ENCODE measurements at regions not wholly inside any gene's neighbourhood (a gene's known extent, or its start where the extent isn't known, plus 50 kb on each side); places are given as distances from the start of the nearest gene placed in this dataset.
A peak's percentile ranks its signal among the peaks of the same experiment; 100 is the strongest.
"Not testable (repeated sequence)": the region's sequence is repeated elsewhere in the genome, so short reads cannot be mapped to it uniquely, and the experiment has no call there.

DNA sequence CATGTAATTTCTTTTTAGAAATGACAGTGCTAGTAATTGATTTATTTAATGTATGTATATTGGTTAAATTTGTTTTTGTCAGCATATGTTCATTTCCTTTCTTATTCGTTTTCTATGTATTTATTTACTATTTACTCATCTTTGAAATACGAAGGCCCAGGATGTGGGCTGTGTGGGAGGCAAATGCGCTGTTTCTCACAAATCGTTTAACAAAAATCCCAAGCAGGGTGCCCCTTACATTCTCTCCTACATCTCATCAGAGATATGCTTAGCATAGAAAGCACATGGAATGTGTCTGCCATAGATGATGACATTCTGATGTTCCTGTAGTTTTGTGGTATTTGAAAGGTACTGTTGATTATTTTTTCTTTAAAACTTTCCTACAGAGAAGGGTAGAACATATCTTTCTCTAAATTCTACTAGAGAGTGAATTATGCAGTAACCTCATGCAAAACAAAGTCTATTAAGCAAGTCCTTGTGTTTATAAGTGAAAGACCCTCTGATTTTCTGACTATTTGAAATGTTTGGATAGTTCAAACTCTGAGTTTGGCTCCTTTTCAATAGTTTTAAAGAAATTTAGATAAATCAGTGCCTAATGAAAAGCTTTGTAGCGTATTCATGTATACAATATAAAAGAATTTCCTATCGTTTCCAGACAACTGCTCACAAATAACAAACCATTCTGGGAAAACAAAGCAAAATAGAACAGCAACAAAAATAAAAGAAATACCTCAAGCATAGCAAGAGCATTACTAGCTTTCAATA lies 111.1 kb upstream of the VGLL3 start:
- no peak for DNase-seq

DNA sequence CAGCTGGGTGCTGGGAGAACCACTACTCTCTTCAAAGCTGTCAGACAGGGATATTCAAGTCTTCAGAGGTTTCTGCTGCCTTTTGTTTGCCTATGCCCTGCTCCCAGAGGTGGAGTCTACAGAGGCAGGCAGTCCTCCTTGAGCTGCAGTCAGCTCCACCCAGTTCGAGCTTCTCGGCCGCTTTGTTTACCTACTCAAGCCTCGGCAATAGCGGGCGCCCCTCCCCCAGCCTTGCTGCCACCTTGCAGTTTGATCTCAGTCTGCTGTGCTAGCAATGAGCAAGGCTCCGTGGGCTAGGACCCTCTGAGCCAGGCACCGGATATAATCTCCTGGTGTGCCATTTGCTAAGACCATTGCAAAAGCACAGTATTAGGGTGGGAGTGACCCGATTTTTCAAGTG lies 106.8 kb upstream of the VGLL3 start:
- DNase-seq, result not testable (repeated sequence)

- DNase-seq, result no peak
Observed at GRCh38 chr3:87090631-87091030, 99.7 kb upstream of the VGLL3 start.

- DNase-seq, result no peak
Observed at GRCh38 chr3:87088993-87089841, 98.3 kb upstream of the VGLL3 start.

DNA sequence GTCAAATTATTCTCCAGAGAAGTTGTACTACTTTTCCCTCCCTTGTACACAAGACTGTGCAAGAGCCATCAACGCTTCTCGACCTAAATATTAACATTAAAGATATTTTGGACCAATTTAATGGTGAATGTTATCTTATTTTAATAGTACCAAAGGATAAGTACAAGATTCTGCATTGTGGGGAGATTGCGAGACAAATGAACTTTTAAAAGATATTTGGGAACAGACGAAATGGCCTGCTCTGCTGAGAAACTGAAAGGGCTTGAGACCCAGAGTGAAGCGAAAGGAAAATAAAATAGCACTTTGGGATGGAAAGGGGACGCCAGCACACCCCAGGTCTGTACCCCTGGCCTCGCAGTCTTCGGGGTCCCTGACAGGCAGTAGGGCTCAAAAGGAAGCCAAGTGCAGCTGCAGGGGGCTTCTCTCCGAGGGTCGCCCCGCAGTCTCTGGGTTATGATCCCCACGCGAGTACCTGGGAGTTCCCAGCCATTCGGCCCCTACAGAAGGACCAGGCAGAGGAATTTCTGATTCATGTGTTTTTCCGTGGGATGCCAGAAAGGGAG lies 97.6 kb upstream of the VGLL3 start:
- no peak for DNase-seq

GRCh38 chr3:87084868-87085267 lies 93.9 kb upstream of the VGLL3 start:
- no peak for DNase-seq

- no peak for DNase-seq
Observed at GRCh38 chr3:87082796-87083440, 92.0 kb upstream of the VGLL3 start.

DNA sequence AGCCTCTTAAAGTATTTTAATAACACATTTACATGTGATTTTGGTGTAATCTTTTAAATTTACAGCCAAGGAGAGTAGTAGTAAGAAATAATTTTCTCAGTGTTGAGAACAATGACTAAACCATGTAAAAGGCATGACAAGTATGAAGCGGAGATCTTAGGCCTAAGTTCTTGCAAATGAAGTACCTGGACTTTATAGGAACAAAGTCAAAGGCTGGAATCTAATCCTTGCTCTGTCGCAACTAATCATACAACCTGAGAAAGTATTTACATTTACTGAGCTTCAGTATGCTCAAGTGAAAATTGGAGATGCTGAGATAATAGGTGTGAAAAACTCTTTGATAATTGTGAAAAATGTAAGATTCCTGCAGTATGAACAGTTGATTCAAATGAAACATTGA lies 86.4 kb upstream of the VGLL3 start:
- DNase-seq, result no peak

DNA sequence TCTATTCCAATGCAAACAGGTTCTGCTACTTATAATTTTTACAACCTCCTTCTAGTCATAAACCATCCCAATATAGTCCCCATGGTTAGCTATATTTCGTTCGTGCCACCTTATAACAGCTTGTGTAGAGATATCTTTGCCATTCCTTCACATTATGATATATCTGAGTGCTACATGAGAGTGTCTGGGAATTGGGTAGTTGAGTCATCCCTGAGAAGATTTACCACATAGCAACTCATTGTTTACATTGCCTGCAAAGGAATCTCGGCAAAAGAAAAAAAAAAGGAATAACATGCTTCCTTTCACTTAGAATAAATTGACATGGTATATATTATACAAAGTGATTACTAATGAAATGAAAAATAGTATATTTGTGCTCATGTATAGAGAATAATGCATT lies 86.0 kb upstream of the VGLL3 start:
- DNase-seq, result no peak

- no peak for DNase-seq
Observed at GRCh38 chr3:87073496-87074145, 82.7 kb upstream of the VGLL3 start.

DNA sequence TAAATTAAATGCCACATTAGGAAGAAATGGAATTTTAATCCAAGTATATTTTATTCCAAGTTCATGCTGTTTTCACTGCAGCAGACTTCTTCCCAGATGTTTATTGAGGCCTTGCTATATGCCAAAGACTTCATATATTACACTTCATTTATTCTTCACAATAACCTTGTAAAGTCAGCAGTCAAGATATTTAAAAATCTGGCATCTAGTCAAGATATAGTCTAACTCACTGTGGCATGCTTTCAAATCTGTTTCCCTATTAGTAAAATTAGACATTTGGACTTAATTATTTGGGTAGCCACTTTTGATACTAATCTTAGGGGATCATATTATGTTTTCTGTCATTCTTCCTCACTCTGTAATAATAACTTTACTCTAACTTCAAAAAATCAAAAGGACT lies 81.5 kb upstream of the VGLL3 start:
- peak; percentile 13 for DNase-seq

GRCh38 chr3:87069971-87070370 lies 79.0 kb upstream of the VGLL3 start:
- DNase-seq, result no peak

DNA sequence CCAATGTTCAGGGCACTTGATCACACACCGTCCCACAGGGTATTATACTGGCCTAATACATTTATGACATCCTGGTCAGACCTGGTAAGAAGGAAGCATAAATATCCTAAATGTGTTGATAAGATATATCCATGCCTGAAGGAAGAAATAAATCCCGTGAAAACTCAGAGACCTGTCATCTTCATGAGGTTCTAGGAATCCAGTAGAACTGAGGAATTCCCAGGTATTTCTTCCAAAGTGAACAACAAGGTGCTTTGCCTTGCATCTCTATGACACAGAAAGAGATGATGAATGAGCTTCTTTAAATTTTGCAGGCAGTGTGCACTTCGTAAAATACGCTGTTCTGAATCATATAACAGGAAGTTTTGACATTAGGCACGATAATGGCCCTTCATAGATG lies 78.1 kb upstream of the VGLL3 start:
- no peak for DNase-seq

GRCh38 chr3:87062685-87063084 lies 71.7 kb upstream of the VGLL3 start:
- DNase-seq, result no peak

- no peak for DNase-seq
Observed at GRCh38 chr3:87057474-87057873, 66.5 kb upstream of the VGLL3 start.

- no peak for DNase-seq
Observed at GRCh38 chr3:87053553-87053952, 62.6 kb upstream of the VGLL3 start.

DNA sequence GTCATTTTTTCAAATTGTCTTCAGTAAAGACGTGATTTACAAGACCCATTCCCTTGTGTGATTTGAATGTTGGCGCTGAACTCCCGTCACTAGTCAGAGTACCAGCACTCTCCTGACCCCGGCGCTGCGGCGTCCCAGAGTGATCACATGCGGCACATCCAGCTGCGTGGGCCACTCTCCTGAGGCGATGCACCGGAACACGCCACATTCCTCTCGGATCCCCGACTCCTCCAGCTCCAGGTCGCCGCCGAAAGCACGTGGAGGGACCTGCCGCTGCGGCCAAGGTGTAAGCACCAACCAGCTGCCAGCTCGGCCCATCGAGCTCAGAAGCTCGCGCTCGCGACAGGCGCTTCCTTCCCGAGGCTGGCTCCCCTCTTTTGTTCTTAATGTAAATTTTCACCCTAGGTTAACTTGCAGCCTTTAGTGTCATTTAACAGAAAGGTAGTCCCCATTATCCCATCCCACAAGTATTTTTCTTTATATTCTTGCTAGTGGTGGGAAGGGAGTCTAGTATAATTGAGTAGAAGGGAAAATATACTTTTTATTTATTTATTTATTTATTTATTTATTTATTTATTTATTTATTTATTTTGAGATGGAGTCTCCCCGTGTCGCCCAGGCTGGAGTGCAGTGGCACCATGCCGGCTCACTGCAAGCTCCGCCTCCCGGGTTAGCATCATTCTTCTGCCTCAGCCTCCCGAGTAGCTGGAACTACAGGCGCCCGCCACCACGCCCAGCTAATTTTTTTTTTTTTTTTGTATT lies 61.7 kb upstream of the VGLL3 start:
- DNase-seq, result no peak

DNA sequence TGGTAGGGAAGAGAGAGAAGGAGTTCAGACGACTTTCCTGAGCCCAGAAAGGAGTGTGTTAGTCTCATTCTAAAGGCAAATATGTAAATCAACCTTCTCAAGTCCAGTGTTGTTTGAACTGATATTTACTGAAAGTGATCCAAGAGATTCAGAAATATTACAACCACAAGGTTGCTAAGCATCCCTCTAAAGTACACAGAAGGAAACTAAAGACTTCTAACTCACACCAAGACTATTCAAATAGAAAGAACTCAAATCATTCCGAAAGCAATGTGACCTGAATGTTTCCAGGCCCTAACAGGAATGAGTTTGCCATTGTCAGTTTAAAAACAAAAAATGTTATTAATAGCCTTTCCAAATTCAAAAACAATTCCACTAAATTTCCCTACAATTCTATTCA lies 56.9 kb upstream of the VGLL3 start:
- no peak for DNase-seq

GRCh38 chr3:87046241-87046640 lies 55.3 kb upstream of the VGLL3 start:
- no peak for DNase-seq

- DNase-seq, result no peak
Observed at GRCh38 chr3:87045473-87045872, 54.5 kb upstream of the VGLL3 start.

- no peak for DNase-seq
Observed at GRCh38 chr3:87044846-87045245, 53.9 kb upstream of the VGLL3 start.

GRCh38 chr3:87044409-87044808 lies 53.5 kb upstream of the VGLL3 start:
- DNase-seq, result no peak
